ENCODE measurements at regions not wholly inside any gene's neighbourhood (a gene's known extent, or its start where the extent isn't known, plus 50 kb on each side); places are given as distances from the start of the nearest gene placed in this dataset.
"Not testable (repeated sequence)": the region's sequence is repeated elsewhere in the genome, so short reads cannot be mapped to it uniquely, and the experiment has no call there.

DNA sequence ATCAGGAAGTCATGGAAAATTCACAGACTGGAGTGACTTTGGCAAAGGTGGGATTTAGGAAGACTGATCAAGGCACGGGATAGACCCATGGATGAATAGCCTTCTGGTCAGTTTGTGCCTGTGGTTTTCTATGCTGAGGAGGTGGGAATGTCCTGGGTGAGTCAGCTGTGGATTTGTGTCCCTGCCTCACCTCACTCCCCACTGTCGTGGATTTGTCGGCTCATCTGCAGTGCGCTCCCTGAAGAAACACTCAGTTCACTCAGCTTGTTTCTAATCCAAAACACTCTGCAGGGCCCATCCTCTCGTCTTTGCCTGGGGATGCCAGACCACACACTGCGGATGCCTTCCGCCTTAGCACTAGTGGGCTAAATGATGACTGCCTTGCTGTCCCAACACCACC, 50.2 kb upstream of the TP53BP2 start:
- TF ChIP-seq POLR2A (IDR thresholded peaks at IDR 0.05), result not testable (repeated sequence)
- TF ChIP-seq, protein P1, sequence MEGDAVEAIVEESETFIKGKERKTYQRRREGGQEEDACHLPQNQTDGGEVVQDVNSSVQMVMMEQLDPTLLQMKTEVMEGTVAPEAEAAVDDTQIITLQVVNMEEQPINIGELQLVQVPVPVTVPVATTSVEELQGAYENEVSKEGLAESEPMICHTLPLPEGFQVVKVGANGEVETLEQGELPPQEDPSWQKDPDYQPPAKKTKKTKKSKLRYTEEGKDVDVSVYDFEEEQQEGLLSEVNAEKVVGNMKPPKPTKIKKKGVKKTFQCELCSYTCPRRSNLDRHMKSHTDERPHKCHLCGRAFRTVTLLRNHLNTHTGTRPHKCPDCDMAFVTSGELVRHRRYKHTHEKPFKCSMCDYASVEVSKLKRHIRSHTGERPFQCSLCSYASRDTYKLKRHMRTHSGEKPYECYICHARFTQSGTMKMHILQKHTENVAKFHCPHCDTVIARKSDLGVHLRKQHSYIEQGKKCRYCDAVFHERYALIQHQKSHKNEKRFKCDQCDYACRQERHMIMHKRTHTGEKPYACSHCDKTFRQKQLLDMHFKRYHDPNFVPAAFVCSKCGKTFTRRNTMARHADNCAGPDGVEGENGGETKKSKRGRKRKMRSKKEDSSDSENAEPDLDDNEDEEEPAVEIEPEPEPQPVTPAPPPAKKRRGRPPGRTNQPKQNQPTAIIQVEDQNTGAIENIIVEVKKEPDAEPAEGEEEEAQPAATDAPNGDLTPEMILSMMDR (IDR thresholded peaks at IDR 0.05), result not testable (repeated sequence)
